ENCODE measurements at regions not wholly inside any gene's neighbourhood (a gene's known extent, or its start where the extent isn't known, plus 50 kb on each side); places are given as distances from the start of the nearest gene placed in this dataset.

- Mint-ChIP-seq H3K4me3 (no peak overlapping the region), H3K27me3 (ENCODE audit: low read depth) (no peaks in the 10 kb centered on the region), H3K4me1 (ENCODE audit: low read depth) (no peaks in the 10 kb centered on the region), H3K9me3 (peaks cover 12% of the 10 kb centered on the region), H3K36me3 (ENCODE audit: insufficient read depth) (no peaks in the 10 kb centered on the region)
- no peak for DNase-seq
- ATAC-seq = no peak
Measured at GRCh38 chr18:42442656-42443055, 487.6 kb downstream of the PIK3C3 start.

GRCh38 chr18:42444349-42444748 is 489.3 kb downstream of the PIK3C3 start:
- H3K9me3 Mint-ChIP-seq = peaks cover 21% of the 10 kb centered on the region
- no peak overlapping the region for H3K4me3 Mint-ChIP-seq
- no peak for ATAC-seq
- H3K36me3 Mint-ChIP-seq (ENCODE audit: insufficient read depth) = no peaks in the 10 kb centered on the region
- H3K4me1 Mint-ChIP-seq (ENCODE audit: low read depth) = no peaks in the 10 kb centered on the region
- no peak for DNase-seq
- no peaks in the 10 kb centered on the region for H3K27me3 Mint-ChIP-seq (ENCODE audit: low read depth)

- H3K4me1 Mint-ChIP-seq (ENCODE audit: low read depth) = no peaks in the 10 kb centered on the region
- no peak for DNase-seq
- no peak for ATAC-seq
- no peak overlapping the region for H3K4me3 Mint-ChIP-seq
- no peaks in the 10 kb centered on the region for H3K36me3 Mint-ChIP-seq (ENCODE audit: insufficient read depth)
- H3K27me3 Mint-ChIP-seq (ENCODE audit: low read depth) = no peaks in the 10 kb centered on the region
- peaks cover 21% of the 10 kb centered on the region for H3K9me3 Mint-ChIP-seq
Measured at GRCh38 chr18:42445359-42445758, 490.3 kb downstream of the PIK3C3 start.

- Mint-ChIP-seq H3K36me3 (ENCODE audit: insufficient read depth) (no peaks in the 10 kb centered on the region), H3K4me1 (ENCODE audit: low read depth) (no peaks in the 10 kb centered on the region), H3K27me3 (ENCODE audit: low read depth) (no peaks in the 10 kb centered on the region), H3K9me3 (peaks cover 21% of the 10 kb centered on the region), H3K4me3 (no peak overlapping the region)
- DNase-seq = no peak
- no peak for ATAC-seq
Measured at GRCh38 chr18:42446195-42446594, 491.2 kb downstream of the PIK3C3 start.

GRCh38 chr18:42447688-42448087 is 492.7 kb downstream of the PIK3C3 start:
- Mint-ChIP-seq H3K9me3 (peaks cover 21% of the 10 kb centered on the region), H3K4me1 (ENCODE audit: low read depth) (no peaks in the 10 kb centered on the region), H3K27me3 (ENCODE audit: low read depth) (no peaks in the 10 kb centered on the region), H3K4me3 (no peak overlapping the region), H3K36me3 (ENCODE audit: insufficient read depth) (no peaks in the 10 kb centered on the region)
- DNase-seq = no peak
- ATAC-seq = no peak

- no peak overlapping the region for H3K4me3 Mint-ChIP-seq
- no peaks in the 10 kb centered on the region for H3K9me3 Mint-ChIP-seq
- no peaks in the 10 kb centered on the region for H3K4me1 Mint-ChIP-seq (ENCODE audit: low read depth)
- no peaks in the 10 kb centered on the region for H3K36me3 Mint-ChIP-seq (ENCODE audit: insufficient read depth)
- H3K27me3 Mint-ChIP-seq (ENCODE audit: low read depth) = no peaks in the 10 kb centered on the region
- no peak for ATAC-seq
- DNase-seq = no peak
Measured at GRCh38 chr18:42458226-42458625, 503.2 kb downstream of the PIK3C3 start.

- H3K4me3 Mint-ChIP-seq = no peak overlapping the region
- H3K27me3 Mint-ChIP-seq (ENCODE audit: low read depth) = no peaks in the 10 kb centered on the region
- ATAC-seq (no peak), DNase-seq (no peak)
- H3K4me1 Mint-ChIP-seq (ENCODE audit: low read depth) = no peaks in the 10 kb centered on the region
- no peaks in the 10 kb centered on the region for H3K9me3 Mint-ChIP-seq
- H3K36me3 Mint-ChIP-seq (ENCODE audit: insufficient read depth) = no peaks in the 10 kb centered on the region
Measured at GRCh38 chr18:42459873-42460272, 504.8 kb downstream of the PIK3C3 start.

- Mint-ChIP-seq H3K36me3 (ENCODE audit: insufficient read depth) (no peaks in the 10 kb centered on the region), H3K4me1 (ENCODE audit: low read depth) (no peaks in the 10 kb centered on the region), H3K9me3 (no peaks in the 10 kb centered on the region), H3K4me3 (no peak overlapping the region), H3K27me3 (ENCODE audit: low read depth) (no peaks in the 10 kb centered on the region)
- DNase-seq (no peak), ATAC-seq (no peak)
Measured at GRCh38 chr18:42471885-42472284, 516.9 kb downstream of the PIK3C3 start.

- no peaks in the 10 kb centered on the region for H3K9me3 Mint-ChIP-seq
- ATAC-seq (no peak), DNase-seq (no peak)
- H3K27me3 Mint-ChIP-seq (ENCODE audit: low read depth) = no peaks in the 10 kb centered on the region
- H3K4me1 Mint-ChIP-seq (ENCODE audit: low read depth) = no peaks in the 10 kb centered on the region
- no peaks in the 10 kb centered on the region for H3K36me3 Mint-ChIP-seq (ENCODE audit: insufficient read depth)
- no peak overlapping the region for H3K4me3 Mint-ChIP-seq
Measured at GRCh38 chr18:42473611-42474010, 518.6 kb downstream of the PIK3C3 start.

GRCh38 chr18:42474577-42474976 is 519.5 kb downstream of the PIK3C3 start:
- H3K4me3 Mint-ChIP-seq = no peak overlapping the region
- no peak for ATAC-seq
- no peaks in the 10 kb centered on the region for H3K4me1 Mint-ChIP-seq (ENCODE audit: low read depth)
- H3K9me3 Mint-ChIP-seq = no peaks in the 10 kb centered on the region
- no peaks in the 10 kb centered on the region for H3K36me3 Mint-ChIP-seq (ENCODE audit: insufficient read depth)
- H3K27me3 Mint-ChIP-seq (ENCODE audit: low read depth) = no peaks in the 10 kb centered on the region
- DNase-seq = no peak

GRCh38 chr18:42475157-42475556 is 520.1 kb downstream of the PIK3C3 start:
- Mint-ChIP-seq H3K27me3 (ENCODE audit: low read depth) (no peaks in the 10 kb centered on the region), H3K9me3 (no peaks in the 10 kb centered on the region), H3K4me3 (no peak overlapping the region), H3K4me1 (ENCODE audit: low read depth) (no peaks in the 10 kb centered on the region), H3K36me3 (ENCODE audit: insufficient read depth) (no peaks in the 10 kb centered on the region)
- no peak for ATAC-seq
- DNase-seq = no peak

- Mint-ChIP-seq H3K36me3 (ENCODE audit: insufficient read depth) (no peaks in the 10 kb centered on the region), H3K4me3 (no peak overlapping the region), H3K9me3 (no peaks in the 10 kb centered on the region), H3K4me1 (ENCODE audit: low read depth) (no peaks in the 10 kb centered on the region), H3K27me3 (ENCODE audit: low read depth) (no peaks in the 10 kb centered on the region)
- ATAC-seq = no peak
- no peak for DNase-seq
Measured at GRCh38 chr18:42477267-42477666, 522.2 kb downstream of the PIK3C3 start.

- DNase-seq (no peak), ATAC-seq (no peak)
- H3K4me1 Mint-ChIP-seq (ENCODE audit: low read depth) = no peaks in the 10 kb centered on the region
- no peak overlapping the region for H3K4me3 Mint-ChIP-seq
- peaks cover 8% of the 10 kb centered on the region for H3K9me3 Mint-ChIP-seq
- H3K27me3 Mint-ChIP-seq (ENCODE audit: low read depth) = no peaks in the 10 kb centered on the region
- H3K36me3 Mint-ChIP-seq (ENCODE audit: insufficient read depth) = no peaks in the 10 kb centered on the region
Measured at GRCh38 chr18:42480441-42480840, 525.4 kb downstream of the PIK3C3 start.

- DNase-seq (no peak), ATAC-seq (no peak)
- no peak overlapping the region for H3K4me3 Mint-ChIP-seq
- peaks cover 13% of the 10 kb centered on the region for H3K9me3 Mint-ChIP-seq
- no peaks in the 10 kb centered on the region for H3K4me1 Mint-ChIP-seq (ENCODE audit: low read depth)
- no peaks in the 10 kb centered on the region for H3K27me3 Mint-ChIP-seq (ENCODE audit: low read depth)
- no peaks in the 10 kb centered on the region for H3K36me3 Mint-ChIP-seq (ENCODE audit: insufficient read depth)
Measured at GRCh38 chr18:42484648-42485047, 529.6 kb downstream of the PIK3C3 start.

GRCh38 chr18:42486271-42486670 is 531.2 kb downstream of the PIK3C3 start:
- Mint-ChIP-seq H3K4me3 (no peak overlapping the region), H3K27me3 (ENCODE audit: low read depth) (no peaks in the 10 kb centered on the region), H3K4me1 (ENCODE audit: low read depth) (no peaks in the 10 kb centered on the region), H3K36me3 (ENCODE audit: insufficient read depth) (no peaks in the 10 kb centered on the region), H3K9me3 (peaks cover 13% of the 10 kb centered on the region)
- DNase-seq = no peak
- ATAC-seq = no peak

- Mint-ChIP-seq H3K4me1 (ENCODE audit: low read depth) (no peaks in the 10 kb centered on the region), H3K4me3 (no peak overlapping the region), H3K36me3 (ENCODE audit: insufficient read depth) (no peaks in the 10 kb centered on the region), H3K9me3 (peaks cover 7% of the 10 kb centered on the region), H3K27me3 (ENCODE audit: low read depth) (no peaks in the 10 kb centered on the region)
- ATAC-seq = no peak
- DNase-seq = no peak
Measured at GRCh38 chr18:42508683-42509296, 553.8 kb downstream of the PIK3C3 start.

Data from activated T-cell treated with anti-CD3 and anti-CD28 coated beads, Interleukin-2, amount 50 U/mL, for 4 hours (primary cell).